Central memory CD8-positive, alpha-beta T cell (primary cell): ENCODE measurements at regions not wholly inside any gene's neighbourhood (a gene's known extent, or its start where the extent isn't known, plus 50 kb on each side); places are given as distances from the start of the nearest gene placed in this dataset.

Experiments used
- ATAC-seq: fragments of 150-1000 bp; cut with Tn5 transposase; replicated peaks from 2 replicates; pipeline ENCODE4 v1.10.0; 2022; ENCODE audit warnings: mild to moderate bottlenecking, moderate FRiP score, moderate number of reproducible peaks; ENCODE audit not compliant: poor library complexity, severe bottlenecking; ENCODE audit errors: extremely low read depth
- DNase-seq, 2 donors: peaks; one replicate each; pipeline ENCODE4 v3.0.0; 2021; ENCODE audit warnings: low spot score in 2 of 2
- H3K27ac Mint-ChIP-seq: one replicate; pipeline ENCODE4 v1.8.0; 2022; ENCODE audit warnings: low read depth, mild to moderate bottlenecking, moderate library complexity, mixed read lengths
- H3K27me3 Mint-ChIP-seq: one replicate; pipeline ENCODE4 v1.8.0; 2022; ENCODE audit warnings: mixed read lengths
- H3K36me3 Mint-ChIP-seq: one replicate; pipeline ENCODE4 v1.8.0; 2022; ENCODE audit warnings: mild to moderate bottlenecking, moderate library complexity, mixed read lengths; ENCODE audit not compliant: insufficient read depth
- H3K4me1 Mint-ChIP-seq: one replicate; pipeline ENCODE4 v1.8.0; 2022; ENCODE audit warnings: mixed read lengths
- H3K4me3 Mint-ChIP-seq: one replicate; pipeline ENCODE4 v1.8.0; 2022; ENCODE audit warnings: mild to moderate bottlenecking, moderate library complexity, mixed read lengths
- H3K9me3 Mint-ChIP-seq: one replicate; pipeline ENCODE4 v1.8.0; 2022; ENCODE audit warnings: mixed read lengths

DNA sequence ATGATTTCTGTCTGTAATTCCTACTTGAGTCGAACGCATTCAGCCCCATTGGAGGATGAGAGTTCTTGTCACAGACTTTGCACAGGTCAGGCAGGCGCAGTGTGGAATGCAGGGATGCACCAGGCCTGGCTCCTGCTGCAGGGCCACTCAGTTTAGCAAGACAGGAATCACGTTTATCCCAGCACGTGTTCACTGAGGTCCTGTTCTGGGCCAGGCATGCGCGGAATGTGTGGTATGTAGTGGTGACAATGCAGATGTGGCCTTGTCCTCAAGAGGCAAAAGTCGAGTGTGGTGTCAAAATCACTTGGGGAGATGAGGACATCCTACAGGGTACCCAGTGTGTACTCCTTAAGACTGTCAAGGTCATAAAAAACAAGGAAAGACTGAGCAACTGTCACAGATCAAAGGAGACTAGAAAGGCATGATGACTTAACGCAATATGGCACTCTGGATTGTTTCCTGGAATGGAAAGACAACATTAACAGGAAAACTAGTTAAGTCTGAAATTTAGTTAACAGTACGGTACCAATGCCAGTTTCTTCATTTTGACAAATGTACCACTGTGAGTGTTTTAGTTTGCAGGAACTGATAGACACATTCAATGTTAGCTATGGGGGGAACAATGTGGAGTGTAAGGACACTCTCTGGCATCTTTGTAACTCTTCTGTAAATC lies 121.5 kb upstream of the ADAMTS18 start:
- H3K9me3 Mint-ChIP-seq, result no peaks in the 10 kb centered on the region
- no peak for ATAC-seq

DNA sequence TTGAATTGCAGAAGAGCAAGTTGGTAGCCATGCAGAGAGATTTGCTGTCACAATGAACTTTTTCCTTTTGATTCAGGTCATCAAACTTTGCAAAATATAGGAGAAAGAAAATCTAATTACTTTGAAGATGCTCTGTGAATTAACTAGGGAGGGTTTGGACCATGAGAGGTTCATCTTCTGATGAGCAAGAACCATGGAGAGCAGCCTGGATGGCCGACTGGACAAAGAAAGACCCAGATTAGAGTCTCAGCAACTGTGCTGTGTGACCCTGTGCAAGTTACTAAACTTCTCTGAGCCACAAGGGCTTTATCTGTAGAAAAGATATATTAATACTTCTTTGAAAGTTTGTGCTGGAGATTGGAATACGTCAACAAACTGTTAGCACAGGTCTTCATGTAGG lies 122.6 kb upstream of the ADAMTS18 start:
- no peak overlapping the region for H3K27ac Mint-ChIP-seq
- H3K4me1 Mint-ChIP-seq, result no peaks in the 10 kb centered on the region
- no peaks in the 10 kb centered on the region for H3K9me3 Mint-ChIP-seq
- DNase-seq (no peak), ATAC-seq (no peak)
- H3K27me3 Mint-ChIP-seq, result peaks cover 11% of the 10 kb centered on the region
- no peaks in the 10 kb centered on the region for H3K36me3 Mint-ChIP-seq
- no peak overlapping the region for H3K4me3 Mint-ChIP-seq

More for the DNA sequence above, 121.5 kb upstream of the ADAMTS18 start:
- H3K4me1 Mint-ChIP-seq, result no peaks in the 10 kb centered on the region
- H3K27ac Mint-ChIP-seq, result no peak overlapping the region
- peaks cover 13% of the 10 kb centered on the region for H3K27me3 Mint-ChIP-seq
- no peak overlapping the region for H3K4me3 Mint-ChIP-seq
- no peak for DNase-seq
- H3K36me3 Mint-ChIP-seq, result no peaks in the 10 kb centered on the region

DNA sequence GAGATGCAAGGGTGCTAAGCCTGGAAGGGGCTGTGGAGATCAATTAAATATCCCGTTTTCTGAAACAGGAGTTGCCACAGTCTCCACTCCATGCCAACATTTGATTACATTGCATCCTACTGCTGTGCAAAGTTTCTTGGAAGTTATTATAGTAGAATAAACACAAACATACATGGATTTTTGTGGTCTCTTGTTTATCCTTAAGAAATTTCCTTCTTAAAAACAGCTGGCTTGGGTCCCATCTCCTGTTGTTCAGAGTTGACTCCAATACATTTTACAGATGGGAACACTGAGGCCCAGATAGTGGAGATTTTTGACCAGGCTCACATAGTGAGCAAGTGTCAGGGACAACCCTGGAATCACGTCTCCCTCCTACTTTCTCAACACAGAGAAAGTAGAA lies 124.0 kb upstream of the ADAMTS18 start:
- no peaks in the 10 kb centered on the region for H3K36me3 Mint-ChIP-seq
- H3K9me3 Mint-ChIP-seq, result no peaks in the 10 kb centered on the region
- no peak overlapping the region for H3K4me3 Mint-ChIP-seq
- peaks cover 18% of the 10 kb centered on the region for H3K27me3 Mint-ChIP-seq
- ATAC-seq (no peak), DNase-seq (no peak)
- H3K4me1 Mint-ChIP-seq, result no peaks in the 10 kb centered on the region
- H3K27ac Mint-ChIP-seq, result no peak overlapping the region

DNA sequence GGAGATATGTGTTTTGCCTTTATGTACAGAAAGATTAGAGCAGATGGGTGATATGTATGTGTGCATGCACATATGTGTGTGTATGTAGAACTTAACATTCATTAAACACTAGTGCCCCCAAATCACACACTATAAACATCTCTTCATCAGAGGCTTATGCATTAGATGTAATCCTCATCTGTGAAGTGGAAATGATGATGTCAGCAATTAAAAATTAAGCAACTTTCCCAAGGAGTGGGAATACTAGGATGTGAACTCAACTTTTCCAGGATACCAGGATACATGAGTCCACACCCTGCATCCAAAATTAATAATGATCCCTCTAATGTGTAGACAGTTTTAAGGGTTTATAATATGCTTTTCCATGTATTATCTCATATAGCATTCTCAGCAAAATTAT lies 127.7 kb upstream of the ADAMTS18 start:
- H3K4me3 Mint-ChIP-seq, result no peak overlapping the region
- ATAC-seq, result no peak
- H3K27me3 Mint-ChIP-seq, result peaks cover 19% of the 10 kb centered on the region
- H3K36me3 Mint-ChIP-seq, result no peaks in the 10 kb centered on the region
- no peaks in the 10 kb centered on the region for H3K4me1 Mint-ChIP-seq
- DNase-seq, result no peak
- H3K27ac Mint-ChIP-seq, result no peak overlapping the region
- no peaks in the 10 kb centered on the region for H3K9me3 Mint-ChIP-seq

DNA sequence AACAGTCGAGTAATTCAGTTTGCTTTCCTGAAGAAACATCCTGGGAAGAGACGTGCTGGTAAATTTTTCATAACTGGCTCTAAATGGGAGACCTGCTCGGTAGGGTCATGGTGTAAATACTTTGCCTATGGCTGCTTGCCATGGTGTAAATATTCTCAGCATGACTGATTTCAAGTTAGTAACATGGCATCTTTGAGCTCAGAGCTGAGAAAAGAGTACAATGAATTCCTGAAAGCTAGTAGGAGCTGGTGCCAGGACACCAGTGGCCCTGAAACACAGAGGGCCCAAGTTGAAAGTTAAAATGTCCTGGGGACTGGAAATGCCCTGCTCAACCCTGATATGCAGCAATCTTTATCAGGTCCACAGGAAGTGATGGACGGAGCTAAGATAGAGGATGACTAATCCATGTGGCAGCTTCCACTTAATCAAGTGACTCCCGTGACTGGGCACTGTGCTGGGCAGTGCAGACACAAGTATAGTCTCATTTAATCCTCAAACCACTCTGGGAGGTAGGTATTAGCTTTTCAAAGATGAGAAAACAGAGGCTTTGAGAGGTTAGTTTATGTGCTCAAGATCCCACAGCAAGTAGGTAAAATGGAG lies 130.1 kb upstream of the ADAMTS18 start:
- H3K4me3 Mint-ChIP-seq, result no peak overlapping the region
- no peak overlapping the region for H3K27ac Mint-ChIP-seq
- no peaks in the 10 kb centered on the region for H3K9me3 Mint-ChIP-seq
- no peak for ATAC-seq
- H3K36me3 Mint-ChIP-seq, result no peaks in the 10 kb centered on the region
- DNase-seq, result no peak
- H3K27me3 Mint-ChIP-seq, result peaks cover 34% of the 10 kb centered on the region
- no peaks in the 10 kb centered on the region for H3K4me1 Mint-ChIP-seq

DNA sequence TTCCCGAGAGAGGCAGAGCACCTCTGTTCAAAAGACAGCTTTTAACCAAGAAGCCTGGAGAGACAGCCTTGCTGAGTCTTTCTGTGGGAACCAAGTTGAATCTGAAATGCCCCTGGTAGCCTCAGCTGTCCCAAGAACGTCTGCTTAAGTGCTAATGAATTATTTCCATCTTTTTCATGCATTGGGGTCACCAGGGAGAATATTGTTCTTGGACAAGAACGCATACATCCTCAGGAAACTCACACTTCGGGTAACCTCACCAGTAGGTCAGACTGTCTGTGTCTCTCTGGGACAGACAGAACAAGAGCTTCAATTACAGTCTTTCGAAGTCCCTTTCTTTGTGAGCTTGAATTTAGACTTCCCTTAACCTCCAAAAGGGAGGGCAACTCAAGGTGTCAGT lies 134.6 kb upstream of the ADAMTS18 start:
- Mint-ChIP-seq H3K9me3 (no peaks in the 10 kb centered on the region), H3K36me3 (peaks cover under 1% of the 10 kb centered on the region), H3K27me3 (peaks cover 39% of the 10 kb centered on the region), H3K4me3 (no peak overlapping the region), H3K4me1 (no peaks in the 10 kb centered on the region), H3K27ac (no peak overlapping the region)
- DNase-seq, result no peak
- no peak for ATAC-seq

DNA sequence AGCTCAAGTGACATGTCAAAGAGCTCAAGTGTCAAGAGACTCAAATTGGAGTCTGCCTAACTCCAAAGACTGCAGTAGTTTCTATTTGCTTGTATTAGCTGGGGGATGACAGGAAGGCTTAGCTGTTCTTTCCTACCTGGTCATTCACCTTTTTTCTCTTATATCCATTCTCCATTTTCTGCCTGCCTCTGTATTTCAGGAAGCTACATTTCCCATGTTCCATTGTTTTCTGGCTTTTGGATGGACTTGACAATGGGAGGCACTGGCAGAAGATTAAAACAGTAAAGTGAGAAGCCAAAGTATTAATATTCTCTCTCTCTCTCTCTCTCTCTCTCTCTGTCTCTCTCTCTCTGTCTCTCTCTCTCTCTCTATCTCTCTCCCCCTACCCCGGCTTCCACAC lies 135.7 kb upstream of the ADAMTS18 start:
- no peak for DNase-seq
- Mint-ChIP-seq H3K4me1 (no peaks in the 10 kb centered on the region), H3K36me3 (peaks cover 2% of the 10 kb centered on the region), H3K9me3 (no peaks in the 10 kb centered on the region), H3K27ac (no peak overlapping the region), H3K4me3 (no peak overlapping the region), H3K27me3 (peaks cover 39% of the 10 kb centered on the region)
- ATAC-seq, result no peak

DNA sequence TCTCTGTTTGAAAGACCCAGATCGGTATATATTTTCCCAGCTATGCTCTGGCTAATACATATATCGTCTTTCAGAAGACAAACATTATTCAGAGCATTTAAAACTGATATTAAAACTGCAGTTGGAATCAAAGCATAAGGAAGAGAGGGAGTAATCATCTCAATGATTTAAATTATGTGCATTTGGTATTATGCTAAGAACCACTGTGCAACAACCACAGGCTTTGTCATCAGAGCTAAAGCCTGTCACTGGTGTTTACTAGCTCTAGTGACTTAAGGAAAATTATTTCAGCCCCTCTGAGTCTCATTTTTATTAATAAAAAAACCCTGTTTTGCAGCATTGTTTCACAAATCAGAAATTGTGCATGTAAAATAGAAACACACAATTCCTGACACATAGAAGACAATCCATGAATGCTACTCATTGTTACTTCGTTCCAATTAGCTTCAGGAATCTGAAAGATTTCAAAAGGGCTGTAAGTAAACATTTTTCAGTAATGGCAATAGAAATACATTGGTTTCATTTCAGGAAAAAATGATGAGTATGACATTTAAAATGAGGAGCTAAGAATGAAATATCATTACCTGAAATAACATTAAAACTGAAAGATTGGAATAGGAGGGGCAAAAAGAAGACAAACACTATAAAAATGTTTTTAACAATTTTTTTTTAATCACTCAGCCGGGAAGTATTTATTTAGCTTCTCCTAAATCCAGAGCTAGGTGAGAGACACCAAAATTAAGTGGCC lies 136.5 kb upstream of the ADAMTS18 start:
- Mint-ChIP-seq H3K36me3 (peaks cover 2% of the 10 kb centered on the region), H3K9me3 (no peaks in the 10 kb centered on the region), H3K27me3 (peaks cover 39% of the 10 kb centered on the region), H3K4me1 (no peaks in the 10 kb centered on the region), H3K27ac (no peak overlapping the region), H3K4me3 (no peak overlapping the region)
- ATAC-seq (no peak), DNase-seq (no peak)

DNA sequence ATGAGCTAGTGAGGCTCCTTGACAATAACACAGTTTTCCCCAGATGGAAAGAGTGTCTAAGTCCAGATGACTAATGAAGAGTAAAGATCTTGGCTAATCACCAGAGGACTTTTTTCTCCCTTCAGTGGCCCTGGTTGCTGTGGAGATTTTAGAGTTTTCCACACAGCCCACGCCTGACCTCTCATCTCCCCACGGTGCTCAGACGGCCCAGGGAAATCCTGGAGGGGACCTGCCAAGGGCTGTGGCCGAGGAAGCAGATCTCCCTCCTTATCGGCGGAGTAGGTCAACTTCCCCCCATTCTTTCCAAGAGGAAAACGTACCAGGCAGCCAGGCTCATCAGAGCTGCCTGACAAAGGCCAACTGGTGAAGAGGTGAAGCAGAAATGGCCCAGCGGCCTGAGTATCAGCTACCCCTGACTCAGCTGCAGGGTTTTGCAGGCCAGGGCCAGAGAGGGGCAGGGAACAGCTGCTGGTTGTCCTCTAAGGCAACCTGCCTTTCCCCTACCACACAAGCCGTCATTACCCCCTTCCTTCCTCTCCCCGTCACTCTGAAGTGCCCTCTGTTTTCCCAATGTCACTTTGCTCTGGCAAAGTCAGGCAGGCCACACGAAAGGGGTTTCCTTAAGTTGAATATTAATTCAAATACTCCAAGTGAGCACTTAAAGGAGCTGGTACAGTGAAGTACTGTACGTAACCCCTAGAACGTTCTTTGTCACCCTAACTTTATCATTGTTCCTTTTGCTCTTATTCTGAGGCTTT lies 140.2 kb upstream of the ADAMTS18 start:
- H3K27me3 Mint-ChIP-seq, result peaks cover 39% of the 10 kb centered on the region
- no peaks in the 10 kb centered on the region for H3K9me3 Mint-ChIP-seq
- ATAC-seq, result no peak
- no peak overlapping the region for H3K4me3 Mint-ChIP-seq
- H3K36me3 Mint-ChIP-seq, result peaks cover 2% of the 10 kb centered on the region
- H3K4me1 Mint-ChIP-seq, result no peaks in the 10 kb centered on the region
- no peak for DNase-seq
- H3K27ac Mint-ChIP-seq, result no peak overlapping the region

DNA sequence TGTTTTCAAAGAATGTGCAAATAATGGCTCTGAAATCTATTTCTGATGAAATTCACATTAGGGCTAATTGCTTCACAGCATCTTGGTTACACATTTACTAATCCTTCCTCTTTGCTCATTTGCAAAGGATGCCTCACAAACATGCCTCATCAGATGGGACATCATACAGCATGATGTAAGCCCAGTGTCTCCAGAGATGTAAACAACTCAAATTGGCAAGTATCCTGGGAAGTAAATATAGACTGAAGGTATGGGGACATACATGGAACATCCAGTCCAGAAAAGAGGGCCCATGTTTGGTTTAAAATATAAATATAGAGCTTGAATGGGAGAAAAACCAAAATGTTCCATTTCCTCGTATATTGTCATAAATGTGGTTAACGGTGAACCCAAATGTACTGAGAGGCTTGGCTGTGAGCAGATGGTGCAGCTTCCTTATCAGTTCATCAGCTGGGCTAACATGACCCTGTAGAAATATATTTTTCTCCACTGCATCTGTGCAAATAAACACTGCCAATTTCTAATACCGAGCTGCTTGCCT lies 142.9 kb upstream of the NUDT7 start:
- H3K4me3 Mint-ChIP-seq, result no peak overlapping the region
- peaks cover 2% of the 10 kb centered on the region for H3K36me3 Mint-ChIP-seq
- H3K9me3 Mint-ChIP-seq, result no peaks in the 10 kb centered on the region
- no peaks in the 10 kb centered on the region for H3K4me1 Mint-ChIP-seq
- DNase-seq, result no peak
- H3K27me3 Mint-ChIP-seq, result peaks cover 43% of the 10 kb centered on the region
- ATAC-seq, result no peak
- no peak overlapping the region for H3K27ac Mint-ChIP-seq

DNA sequence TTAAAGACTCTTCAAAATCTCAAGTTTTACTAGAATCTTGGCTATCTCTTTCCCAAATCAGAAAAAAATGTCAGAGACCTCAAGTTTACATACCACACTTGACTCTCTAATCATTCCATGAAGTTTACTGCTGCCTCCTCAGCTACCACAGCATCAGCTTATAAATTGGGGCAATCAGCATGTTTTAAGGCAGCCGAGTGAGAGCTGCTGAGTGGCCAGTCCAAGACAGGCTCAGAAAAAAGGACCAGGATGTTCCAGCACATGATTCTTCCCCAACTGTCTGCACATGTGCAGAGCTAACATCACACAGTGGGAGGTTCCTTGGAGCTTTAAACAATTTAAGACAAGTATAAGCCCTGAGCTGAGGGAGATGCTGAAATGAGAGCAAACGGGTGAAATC lies 140.6 kb upstream of the NUDT7 start:
- DNase-seq (no peak), ATAC-seq (no peak)
- H3K27ac Mint-ChIP-seq, result no peak overlapping the region
- H3K4me3 Mint-ChIP-seq, result no peak overlapping the region
- H3K4me1 Mint-ChIP-seq, result no peaks in the 10 kb centered on the region
- no peaks in the 10 kb centered on the region for H3K36me3 Mint-ChIP-seq
- H3K27me3 Mint-ChIP-seq, result peaks cover 55% of the 10 kb centered on the region
- no peaks in the 10 kb centered on the region for H3K9me3 Mint-ChIP-seq

DNA sequence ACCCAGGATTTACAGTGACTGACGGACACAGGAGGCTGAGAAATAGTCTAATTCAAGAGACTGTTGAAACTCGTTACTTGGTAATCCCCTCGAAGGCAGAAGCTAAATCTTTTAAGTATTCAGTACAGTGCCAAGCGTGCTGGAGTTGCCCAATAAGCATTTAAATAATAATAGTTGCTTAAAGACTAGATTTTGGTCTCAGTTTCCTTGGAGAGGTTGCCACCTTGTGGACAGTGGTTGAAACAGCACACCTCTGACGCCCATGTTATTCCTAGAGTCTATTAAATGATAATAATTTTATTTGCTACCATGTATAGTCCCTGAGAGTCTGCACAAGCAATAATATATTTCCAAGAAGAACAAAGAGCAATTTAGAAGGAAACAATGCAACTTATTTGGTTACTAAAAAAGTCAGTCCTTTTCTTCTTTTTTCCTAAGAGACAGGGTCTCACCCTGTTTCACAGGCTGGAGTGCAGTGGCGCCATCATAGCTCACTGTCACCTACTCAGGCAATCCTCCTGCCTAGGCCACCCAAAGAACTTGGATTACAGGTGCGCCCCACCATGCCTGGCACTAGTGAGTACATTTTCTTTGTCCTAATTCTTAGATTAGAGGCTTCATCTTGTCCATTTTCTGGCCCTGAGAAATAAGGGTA lies 138.0 kb upstream of the NUDT7 start:
- Mint-ChIP-seq H3K27me3 (peaks cover 47% of the 10 kb centered on the region), H3K27ac (no peak overlapping the region)
- no peak for ATAC-seq

More for the DNA sequence above, 138.0 kb upstream of the NUDT7 start:
- H3K9me3 Mint-ChIP-seq, result no peaks in the 10 kb centered on the region
- H3K4me3 Mint-ChIP-seq, result no peak overlapping the region
- no peaks in the 10 kb centered on the region for H3K4me1 Mint-ChIP-seq
- no peaks in the 10 kb centered on the region for H3K36me3 Mint-ChIP-seq
- no peak for DNase-seq
